ENCODE measurements at regions not wholly inside any gene's neighbourhood (a gene's known extent, or its start where the extent isn't known, plus 50 kb on each side); places are given as distances from the start of the nearest gene placed in this dataset.

DNA sequence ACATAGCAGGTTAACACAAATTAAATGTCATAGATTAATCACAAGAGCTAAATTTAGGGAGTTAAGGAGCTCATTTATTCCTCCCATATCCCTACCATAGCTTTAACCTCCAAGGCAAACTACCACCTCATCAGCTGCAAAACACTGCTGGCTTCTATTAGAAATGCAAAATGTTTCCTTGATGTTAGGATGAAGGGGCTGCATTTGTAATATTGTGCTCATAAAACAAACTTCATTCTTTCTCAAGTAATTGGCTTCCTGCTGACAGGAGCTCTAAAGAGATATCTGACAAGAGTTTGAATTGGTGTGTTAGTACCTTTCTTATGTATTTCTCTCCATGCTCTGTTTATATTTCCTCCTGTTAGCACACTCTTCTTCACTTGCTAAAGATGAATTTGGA, 152.1 kb downstream of the OLFM4 start:
- Histone ChIP-seq H4K20me1 (ENCODE audit: control insufficient read depth, insufficient read depth, low read depth, low read length) (no peaks in the 10 kb centered on the region), H3F3A (ENCODE audit: control insufficient read depth, insufficient read depth) (no peaks in the 10 kb centered on the region), H3K27ac (ENCODE audit: low read depth, low read length) (no peak overlapping the region), H3K79me2 (ENCODE audit: control insufficient read depth, low read length) (no peaks in the 10 kb centered on the region), H3K27me3 (ENCODE audit: control insufficient read depth, low read length) (no peaks in the 10 kb centered on the region), H3K4me3 (ENCODE audit: low read length) (no peak overlapping the region), H3K36me3 (ENCODE audit: control insufficient read depth, low read length) (no peaks in the 10 kb centered on the region), H3K4me1 (ENCODE audit: control insufficient read depth, low read length) (no peaks in the 10 kb centered on the region), H3K9me2 (replicated peaks; ENCODE audit: control insufficient read depth, low read length) (no peaks in the 10 kb centered on the region), H3K9me3 (ENCODE audit: control insufficient read depth, insufficient read depth, low read length) (no peaks in the 10 kb centered on the region), H3K4me2 (ENCODE audit: low read length) (no peak overlapping the region)
- no peak for TF ChIP-seq EZH2phosphoT487 (IDR thresholded peaks at IDR 0.05; ENCODE audit: borderline replicate concordance, low read length)
- TF ChIP-seq, protein P1, sequence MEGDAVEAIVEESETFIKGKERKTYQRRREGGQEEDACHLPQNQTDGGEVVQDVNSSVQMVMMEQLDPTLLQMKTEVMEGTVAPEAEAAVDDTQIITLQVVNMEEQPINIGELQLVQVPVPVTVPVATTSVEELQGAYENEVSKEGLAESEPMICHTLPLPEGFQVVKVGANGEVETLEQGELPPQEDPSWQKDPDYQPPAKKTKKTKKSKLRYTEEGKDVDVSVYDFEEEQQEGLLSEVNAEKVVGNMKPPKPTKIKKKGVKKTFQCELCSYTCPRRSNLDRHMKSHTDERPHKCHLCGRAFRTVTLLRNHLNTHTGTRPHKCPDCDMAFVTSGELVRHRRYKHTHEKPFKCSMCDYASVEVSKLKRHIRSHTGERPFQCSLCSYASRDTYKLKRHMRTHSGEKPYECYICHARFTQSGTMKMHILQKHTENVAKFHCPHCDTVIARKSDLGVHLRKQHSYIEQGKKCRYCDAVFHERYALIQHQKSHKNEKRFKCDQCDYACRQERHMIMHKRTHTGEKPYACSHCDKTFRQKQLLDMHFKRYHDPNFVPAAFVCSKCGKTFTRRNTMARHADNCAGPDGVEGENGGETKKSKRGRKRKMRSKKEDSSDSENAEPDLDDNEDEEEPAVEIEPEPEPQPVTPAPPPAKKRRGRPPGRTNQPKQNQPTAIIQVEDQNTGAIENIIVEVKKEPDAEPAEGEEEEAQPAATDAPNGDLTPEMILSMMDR (IDR thresholded peaks at IDR 0.05; ENCODE audit: low read depth, low read length, poor library complexity, severe bottlenecking), result no peak

DNA sequence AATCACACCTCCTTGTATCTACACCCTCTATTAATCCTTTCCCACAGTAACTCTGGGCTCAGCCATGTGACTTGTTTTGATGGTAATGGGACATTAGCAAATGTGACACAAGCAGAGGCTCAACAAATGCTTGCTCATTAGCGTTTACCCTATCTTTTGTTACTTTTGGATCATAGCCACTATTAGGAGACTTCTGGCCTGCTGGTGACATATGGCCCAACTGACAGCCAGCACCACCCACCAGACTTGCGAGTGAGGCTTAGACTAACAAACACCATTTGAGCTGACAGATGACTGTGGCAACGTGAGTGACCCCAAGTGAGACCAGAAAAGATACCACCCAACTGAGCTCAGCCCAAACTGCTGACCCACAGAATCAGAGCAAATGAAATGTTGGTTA, 154.1 kb downstream of the OLFM4 start:
- H4K20me1 ChIP-seq (ENCODE audit: control insufficient read depth, insufficient read depth, low read depth, low read length), result no peaks in the 10 kb centered on the region
- H3K4me1 ChIP-seq (ENCODE audit: control insufficient read depth, low read length), result no peaks in the 10 kb centered on the region
- H3K4me3 ChIP-seq (ENCODE audit: low read length), result no peak overlapping the region
- H3F3A ChIP-seq (ENCODE audit: control insufficient read depth, insufficient read depth), result no peaks in the 10 kb centered on the region
- H3K27me3 ChIP-seq (ENCODE audit: control insufficient read depth, low read length), result no peaks in the 10 kb centered on the region
- no peak overlapping the region for H3K4me2 ChIP-seq (ENCODE audit: low read length)
- H3K27ac ChIP-seq (ENCODE audit: low read depth, low read length), result no peak overlapping the region
- TF ChIP-seq, protein P1 (IDR thresholded peaks at IDR 0.05; ENCODE audit: low read depth, low read length, poor library complexity, severe bottlenecking), result no peak
- no peak for TF ChIP-seq EZH2phosphoT487 (IDR thresholded peaks at IDR 0.05; ENCODE audit: borderline replicate concordance, low read length)
- H3K36me3 ChIP-seq (ENCODE audit: control insufficient read depth, low read length), result no peaks in the 10 kb centered on the region
- no peaks in the 10 kb centered on the region for H3K79me2 ChIP-seq (ENCODE audit: control insufficient read depth, low read length)
- no peaks in the 10 kb centered on the region for H3K9me2 ChIP-seq (replicated peaks; ENCODE audit: control insufficient read depth, low read length)
- H3K9me3 ChIP-seq (ENCODE audit: control insufficient read depth, insufficient read depth, low read length), result no peaks in the 10 kb centered on the region

DNA sequence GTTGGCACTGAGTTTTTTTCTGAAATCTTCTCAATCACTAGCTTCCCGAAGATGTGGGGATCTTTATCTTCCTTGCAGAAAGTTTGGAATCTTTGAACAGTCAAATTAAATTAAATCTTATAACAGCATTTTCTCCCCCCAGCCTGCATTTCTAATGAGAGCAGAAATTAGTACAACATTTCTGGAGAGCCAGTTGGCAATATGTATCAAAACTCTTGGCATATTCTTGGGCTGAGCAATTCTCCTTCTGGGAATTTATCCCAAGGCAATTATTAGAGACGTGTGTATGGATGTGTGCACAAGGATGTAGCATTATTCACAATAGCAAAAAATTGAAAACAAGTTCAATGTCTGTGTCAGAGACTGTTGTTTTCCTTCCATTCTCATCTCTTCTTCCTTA, 159.5 kb downstream of the OLFM4 start:
- Histone ChIP-seq H3K27me3 (ENCODE audit: control insufficient read depth, low read length) (no peaks in the 10 kb centered on the region), H3K4me3 (ENCODE audit: low read length) (no peak overlapping the region)

More for the DNA sequence above, 159.5 kb downstream of the OLFM4 start:
- Histone ChIP-seq H3K4me2 (ENCODE audit: low read length) (no peak overlapping the region), H4K20me1 (ENCODE audit: control insufficient read depth, insufficient read depth, low read depth, low read length) (no peaks in the 10 kb centered on the region), H3K9me2 (replicated peaks; ENCODE audit: control insufficient read depth, low read length) (no peaks in the 10 kb centered on the region), H3K4me1 (ENCODE audit: control insufficient read depth, low read length) (no peaks in the 10 kb centered on the region), H3K27ac (ENCODE audit: low read depth, low read length) (no peak overlapping the region), H3K36me3 (ENCODE audit: control insufficient read depth, low read length) (no peaks in the 10 kb centered on the region), H3K9me3 (ENCODE audit: control insufficient read depth, insufficient read depth, low read length) (no peaks in the 10 kb centered on the region), H3F3A (ENCODE audit: control insufficient read depth, insufficient read depth) (no peaks in the 10 kb centered on the region), H3K79me2 (ENCODE audit: control insufficient read depth, low read length) (no peaks in the 10 kb centered on the region)
- no peak for TF ChIP-seq EZH2phosphoT487 (IDR thresholded peaks at IDR 0.05; ENCODE audit: borderline replicate concordance, low read length)
- TF ChIP-seq, protein P1 (IDR thresholded peaks at IDR 0.05; ENCODE audit: low read depth, low read length, poor library complexity, severe bottlenecking), result no peak
